Stimulated activated CD4-positive, alpha-beta T cell treated with anti-CD3 and anti-CD28 coated beads, Interleukin-2, amount 100 ng/mL, for 48 hours (primary cell): ENCODE measurements at regions not wholly inside any gene's neighbourhood (a gene's known extent, or its start where the extent isn't known, plus 50 kb on each side); places are given as distances from the start of the nearest gene placed in this dataset.
"Not testable (repeated sequence)": the region's sequence is repeated elsewhere in the genome, so short reads cannot be mapped to it uniquely, and the experiment has no call there.

ENCODE experiments used
- DNase-seq, 2 donors: peaks; one replicate each; pipeline ENCODE4 v3.0.0-alpha.2; 2020

DNA sequence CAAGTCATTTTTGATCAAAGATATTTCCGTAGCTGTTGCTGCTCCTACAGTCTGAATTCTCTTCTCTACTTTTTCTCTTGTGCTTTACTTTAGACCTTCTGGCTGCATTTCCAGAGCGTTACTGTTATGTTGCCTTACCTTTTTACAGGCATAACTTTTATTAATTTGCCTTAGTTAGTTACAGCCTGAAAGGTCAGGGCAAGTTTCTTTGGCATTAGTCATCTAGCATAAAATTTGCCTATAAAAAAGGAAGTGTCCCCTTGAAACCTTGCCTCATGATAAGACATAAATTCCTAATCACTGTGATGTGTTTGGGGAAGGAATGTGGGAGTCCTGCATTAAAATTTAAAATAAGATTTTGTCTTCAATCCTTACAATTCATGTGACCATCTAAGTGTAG, 618.5 kb downstream of the NR2F2 start:
- no peak for DNase-seq

DNA sequence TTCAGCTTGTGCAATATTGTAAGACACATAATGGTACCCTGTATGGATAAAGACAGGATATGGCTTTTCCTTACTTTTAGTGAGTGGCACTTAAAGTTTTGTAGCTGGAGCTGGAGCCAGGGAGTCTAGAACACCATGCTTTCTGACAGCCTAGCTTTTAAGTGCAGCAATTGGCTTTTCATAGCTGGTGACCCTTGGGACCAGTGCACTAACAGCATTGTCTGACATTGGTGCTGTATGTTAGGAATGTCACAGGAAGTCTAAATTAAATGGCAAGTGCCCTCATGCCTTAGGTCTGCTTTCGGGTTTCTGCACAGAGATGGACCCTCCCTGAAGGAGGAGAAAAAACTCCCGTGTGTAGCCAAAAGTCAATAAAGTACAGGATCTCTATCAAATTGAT, 628.2 kb downstream of the NR2F2 start:
- no peak for DNase-seq

DNA sequence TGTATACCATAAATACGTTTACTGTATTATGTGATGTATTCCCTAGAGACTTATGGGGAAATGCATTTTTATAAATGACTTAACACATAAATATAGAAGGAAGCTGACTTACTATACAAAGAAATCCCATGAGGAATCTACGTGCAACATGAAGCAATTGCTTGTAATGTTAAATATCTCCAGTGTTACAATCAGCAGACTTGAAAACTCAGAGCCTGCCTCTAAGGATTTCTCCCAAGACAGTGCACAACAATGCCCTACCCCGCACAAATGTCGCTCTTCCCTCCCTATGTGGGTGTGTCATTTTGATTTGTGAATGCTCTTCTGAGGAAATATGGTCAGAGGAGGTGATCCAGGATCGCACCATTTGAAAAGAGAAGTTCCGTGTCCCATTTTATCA, 629.0 kb downstream of the NR2F2 start:
- DNase-seq = no peak

DNA sequence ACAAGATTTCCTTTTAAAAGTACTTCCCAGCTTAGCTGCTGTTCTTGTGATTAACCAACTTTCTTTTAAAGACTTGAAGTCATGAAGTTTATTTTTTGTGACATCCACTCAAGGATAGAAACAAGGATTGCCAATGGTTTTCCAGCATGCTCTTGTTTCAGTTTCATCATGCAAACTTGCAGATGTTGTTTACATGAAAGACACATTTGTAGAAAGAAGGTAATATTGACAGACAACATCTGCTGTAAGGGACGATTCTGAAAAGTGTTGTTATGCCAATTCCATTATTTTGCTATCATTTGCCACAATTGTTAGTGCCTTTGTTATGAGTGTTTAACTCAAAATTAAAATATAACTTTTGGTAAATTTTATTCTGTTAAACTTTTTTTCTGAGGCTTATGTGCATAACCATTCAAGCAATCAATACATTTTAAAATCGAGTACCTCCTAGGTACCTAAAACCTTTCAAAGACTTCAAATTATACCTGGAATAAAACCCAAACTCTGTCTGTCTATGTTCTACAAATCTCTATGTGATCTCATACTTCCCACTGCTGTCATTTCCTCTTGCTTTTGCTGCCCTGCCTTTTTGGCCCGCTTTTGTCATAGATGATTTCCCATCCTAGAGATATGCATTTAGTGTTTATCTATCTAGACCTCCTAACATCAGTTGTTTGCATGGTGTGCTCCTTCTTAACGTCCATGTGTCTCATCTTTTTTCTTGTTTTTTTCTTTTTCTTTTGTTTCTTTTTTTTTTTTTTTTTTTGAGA, 630.4 kb downstream of the NR2F2 start:
- DNase-seq = no peak

DNA sequence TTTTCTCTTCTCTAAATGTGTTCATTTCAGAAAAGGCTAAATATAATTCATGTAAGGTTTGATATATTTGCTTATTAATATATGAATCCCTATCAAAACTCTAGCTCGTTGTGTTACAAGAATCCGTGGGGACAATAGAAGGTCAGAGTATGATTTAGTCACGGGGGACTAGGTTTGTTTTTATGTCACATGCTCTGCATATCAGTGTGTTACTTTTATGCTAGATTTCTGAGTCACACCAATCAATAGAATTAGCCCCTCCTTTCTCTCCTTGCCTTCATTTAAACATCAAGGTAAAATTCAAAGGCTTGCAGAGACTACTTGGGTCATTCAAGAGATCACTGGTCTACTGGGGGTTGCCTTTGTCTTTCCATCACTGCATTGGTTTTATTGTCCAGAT, 636.1 kb downstream of the NR2F2 start:
- no peak for DNase-seq

DNA sequence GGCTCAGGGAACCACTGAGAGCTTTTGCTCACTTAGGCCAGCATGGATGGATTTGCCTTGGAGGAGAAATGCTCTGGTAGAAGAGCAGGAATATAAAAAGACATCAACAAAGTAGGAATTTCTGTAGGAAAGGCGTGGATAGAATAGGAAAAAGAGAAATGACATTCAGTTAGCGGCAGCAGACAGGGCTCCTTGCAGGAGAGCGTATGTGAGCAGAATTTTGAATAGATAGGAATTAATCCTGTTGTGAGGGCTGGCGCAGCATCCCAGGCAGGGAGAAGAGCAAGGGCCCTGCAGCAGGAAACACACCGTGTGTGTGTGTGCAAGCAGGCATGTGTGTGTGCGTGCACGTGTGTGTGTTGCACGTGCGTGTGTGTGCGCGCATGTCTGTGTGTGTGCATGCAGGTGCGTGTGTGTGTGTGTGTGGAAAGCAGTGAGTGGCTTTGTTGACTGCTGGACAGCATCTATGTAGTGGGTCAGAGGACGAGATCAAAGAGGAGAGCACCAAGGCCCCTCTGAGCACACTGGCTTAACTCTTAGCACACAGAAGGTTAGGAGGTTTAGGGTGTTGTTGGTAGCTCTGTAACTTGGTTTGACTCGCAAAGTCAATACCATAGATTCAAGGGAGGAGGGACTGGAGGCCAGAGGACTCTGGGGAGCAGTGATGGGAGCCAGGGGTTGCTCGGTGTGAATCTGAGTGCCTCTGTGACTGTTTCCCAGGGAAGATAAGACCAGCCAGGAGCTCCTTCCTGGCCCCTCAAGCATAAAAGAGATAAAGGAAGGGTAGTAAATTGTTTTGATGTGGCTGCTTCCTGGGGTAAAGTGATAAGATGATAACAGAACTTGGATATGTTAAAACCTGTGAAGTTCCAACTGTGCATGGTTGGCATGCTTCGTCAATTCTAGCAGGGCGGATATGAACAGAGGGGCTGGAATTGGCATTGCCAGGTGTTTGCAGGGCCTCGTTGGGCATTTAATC, 639.5 kb downstream of the NR2F2 start:
- no peak for DNase-seq

DNA sequence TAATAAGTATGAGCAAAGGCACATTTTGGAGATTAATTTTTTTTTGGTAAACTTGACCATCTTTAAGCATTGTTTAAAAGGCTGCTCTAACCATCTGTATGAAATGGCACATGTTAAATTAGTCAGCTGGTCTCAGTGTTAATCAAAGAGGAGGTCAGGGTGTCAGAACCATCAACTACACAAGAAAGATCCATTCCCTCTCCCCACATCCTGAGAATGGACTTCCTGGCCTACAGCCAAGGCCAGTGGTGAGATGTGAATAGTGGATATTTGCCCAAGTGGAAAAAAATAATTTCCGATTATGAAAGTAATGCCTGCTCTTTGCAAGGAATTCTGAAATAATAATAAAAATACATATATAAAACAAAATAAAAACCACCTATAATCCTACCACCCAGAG, 641.7 kb downstream of the NR2F2 start:
- DNase-seq = no peak

DNA sequence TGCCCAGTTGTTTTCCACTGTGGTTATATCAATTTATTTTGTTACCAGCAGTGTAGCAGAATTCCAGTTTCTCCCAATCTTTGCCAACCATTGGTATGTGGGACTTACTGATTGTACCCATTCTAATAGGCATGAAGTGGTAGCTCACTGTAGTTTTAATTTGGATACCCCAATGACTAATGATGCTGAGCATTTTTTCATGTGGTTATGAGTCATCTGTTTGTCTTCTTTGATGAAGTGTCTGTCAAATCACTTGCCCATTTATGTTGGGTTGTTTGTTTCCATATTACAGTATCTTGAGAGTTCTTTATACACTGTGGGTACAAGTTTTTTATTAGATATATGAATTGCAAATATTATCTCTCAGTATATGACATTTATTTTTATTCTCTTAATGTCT, 644.3 kb downstream of the NR2F2 start:
- no peak for DNase-seq

DNA sequence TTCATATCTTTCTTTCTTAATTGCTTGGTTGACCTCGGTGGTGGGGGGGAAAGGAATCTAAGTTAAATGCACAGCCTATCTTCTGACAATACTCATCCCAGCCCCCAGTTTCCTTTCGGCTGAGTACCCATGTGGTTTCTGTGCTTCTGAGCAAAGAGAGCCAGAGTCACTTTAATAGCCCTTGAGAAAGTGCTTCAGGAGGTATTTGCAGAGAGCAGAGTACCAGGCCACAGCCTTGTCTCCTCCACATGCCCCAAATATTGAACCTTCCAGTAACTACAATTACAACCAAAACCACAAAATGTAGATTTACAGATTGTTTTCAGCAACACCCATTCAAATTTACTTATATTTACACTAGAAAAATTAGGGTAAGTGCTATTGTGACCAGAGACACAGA, 647.4 kb downstream of the NR2F2 start:
- DNase-seq = no peak

DNA sequence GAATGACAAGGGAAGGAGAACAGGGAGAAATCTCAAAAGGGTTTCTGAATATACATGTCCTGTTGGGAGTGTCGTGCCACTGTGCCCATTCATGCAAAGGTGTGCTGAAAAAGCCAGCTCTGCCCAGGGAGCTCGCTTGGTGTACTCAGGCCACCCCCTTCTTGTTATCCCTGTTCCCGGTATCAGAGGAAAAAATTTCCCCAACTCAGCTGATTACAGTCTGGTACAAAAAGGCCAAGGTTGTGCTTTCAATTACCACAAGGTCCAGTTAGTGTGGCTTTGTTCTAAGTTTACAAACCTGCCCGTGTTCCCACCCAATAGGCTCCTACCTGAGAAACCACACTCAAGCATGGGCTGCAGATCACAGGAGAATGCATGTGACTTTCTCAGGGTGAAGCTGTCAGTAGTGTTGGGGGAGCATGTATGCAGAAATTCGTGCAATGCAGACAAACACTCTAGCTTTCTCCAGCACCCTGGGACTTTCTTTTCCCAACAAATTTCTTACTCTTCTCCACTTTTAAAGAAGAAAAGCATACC, 648.5 kb downstream of the NR2F2 start:
- no peak for DNase-seq

DNA sequence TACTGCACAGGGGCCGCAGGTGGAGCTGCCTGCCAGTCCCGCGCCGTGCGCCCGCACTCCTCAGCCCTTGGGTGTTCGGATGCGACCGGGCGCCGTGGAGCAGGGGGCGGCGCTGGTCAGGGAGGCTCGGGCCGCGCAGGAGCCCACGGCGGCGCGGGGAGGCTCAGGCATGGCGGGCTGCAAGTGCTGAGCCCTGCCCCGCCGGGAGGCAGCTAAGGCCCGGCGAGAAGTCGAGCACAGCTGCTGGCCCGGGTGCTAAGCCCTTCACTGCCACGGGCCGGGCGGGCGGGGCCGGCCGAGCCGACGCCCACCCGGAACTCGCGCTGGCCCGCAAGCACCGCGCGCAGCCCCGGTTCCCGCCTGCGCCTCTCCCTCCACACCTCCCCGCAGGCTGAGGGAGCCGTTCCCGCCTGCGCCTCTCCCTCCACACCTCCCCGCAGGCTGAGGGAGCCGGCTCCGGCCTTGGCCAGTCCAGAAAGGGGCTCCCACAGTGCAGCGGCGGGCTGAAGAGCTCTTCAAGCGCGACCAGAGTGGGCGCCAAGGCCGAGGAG, 653.7 kb downstream of the NR2F2 start:
- DNase-seq = not testable (repeated sequence)

DNA sequence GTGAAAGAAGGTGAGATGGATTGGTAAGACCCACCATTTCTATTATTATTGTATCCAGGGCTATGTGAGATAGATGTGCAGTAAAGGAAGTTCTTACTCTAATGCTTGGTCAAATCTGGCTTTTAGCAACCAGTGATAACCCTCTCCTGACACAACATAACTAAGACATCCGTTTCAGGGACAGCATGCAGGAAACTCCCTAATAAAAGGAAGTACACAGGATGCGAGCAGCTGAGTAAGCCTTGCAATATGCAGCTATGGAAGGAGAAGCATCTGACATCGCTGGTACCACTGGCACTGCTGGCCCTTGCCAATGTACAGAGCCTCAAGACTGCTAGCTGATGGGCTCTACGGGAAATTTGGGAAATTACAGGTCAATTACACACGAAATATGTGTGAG, 662.3 kb downstream of the NR2F2 start:
- no peak for DNase-seq

DNA sequence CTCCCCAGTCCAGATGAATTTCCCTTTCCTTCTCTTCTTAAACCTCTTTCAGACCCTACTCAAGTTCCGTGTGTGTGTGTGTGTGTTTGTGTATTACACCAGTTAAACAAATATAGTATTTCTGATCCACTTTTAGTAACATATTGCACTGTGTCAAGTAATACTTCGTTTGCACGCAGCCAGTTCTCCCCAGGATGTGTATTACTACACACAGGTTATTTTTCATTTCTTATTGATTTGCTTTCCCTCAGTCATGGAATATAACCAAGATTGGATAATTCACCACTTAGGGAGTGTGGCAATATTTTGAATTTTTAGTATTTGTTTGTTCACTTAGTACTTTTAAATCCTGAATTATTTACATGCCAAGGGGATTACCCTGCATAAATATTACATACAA, 667.0 kb downstream of the NR2F2 start:
- no peak for DNase-seq

DNA sequence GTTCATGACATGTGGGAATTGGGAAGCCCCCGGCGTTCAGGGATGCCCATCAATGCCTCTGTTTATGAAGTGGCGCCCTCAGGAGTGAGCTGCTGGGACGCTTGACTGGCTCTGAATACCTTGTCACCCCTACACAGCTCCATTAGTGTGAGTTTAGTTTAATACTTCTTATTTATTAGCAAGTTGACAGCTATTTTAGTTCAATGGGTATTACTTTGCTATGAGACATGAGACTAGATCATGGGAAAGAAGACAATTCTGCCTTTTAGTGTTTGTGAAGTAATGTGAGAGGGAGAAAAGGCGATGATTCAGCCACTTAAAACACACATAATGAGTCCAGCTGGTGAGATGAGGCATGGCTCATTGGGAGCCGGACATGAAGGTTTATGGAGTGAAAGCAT, 678.5 kb downstream of the NR2F2 start:
- DNase-seq = no peak

DNA sequence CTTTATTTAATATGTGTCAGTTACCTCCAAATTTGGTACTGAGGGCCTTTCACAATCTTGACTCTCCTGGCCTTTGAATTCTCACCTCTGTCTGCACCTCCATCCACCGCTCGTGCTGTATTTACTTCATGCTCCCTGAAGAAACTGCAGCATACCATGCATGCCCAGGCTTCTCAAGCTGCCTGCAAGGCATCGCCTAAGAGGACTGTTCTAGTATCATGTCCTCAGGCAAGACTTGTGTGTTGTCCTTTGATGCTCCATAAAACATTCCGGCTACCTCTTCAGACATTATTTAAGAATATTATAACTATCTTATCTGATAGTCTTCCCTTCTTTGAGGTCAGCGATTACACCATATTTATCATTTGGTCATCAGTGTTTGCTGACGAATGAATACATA, 682.5 kb downstream of the NR2F2 start:
- DNase-seq = no peak

DNA sequence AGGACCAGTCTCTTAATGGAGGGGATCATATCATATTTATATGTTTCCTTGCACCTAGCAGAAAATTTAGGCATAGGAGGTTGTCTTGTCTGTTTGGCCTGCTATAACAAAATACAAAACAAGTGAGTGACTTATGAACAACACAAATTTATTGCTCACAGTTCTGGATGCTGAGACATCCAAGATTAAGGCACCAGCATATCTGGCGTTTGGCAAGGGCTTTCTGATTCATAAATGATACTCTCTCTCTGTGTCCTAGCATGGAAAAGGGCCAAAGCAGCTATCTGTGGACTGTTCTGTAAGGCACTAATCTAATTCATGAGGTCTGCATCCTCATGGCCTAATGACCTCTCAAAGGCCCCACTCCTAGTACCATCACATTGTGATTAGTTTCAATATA, 683.0 kb downstream of the NR2F2 start:
- DNase-seq = no peak

DNA sequence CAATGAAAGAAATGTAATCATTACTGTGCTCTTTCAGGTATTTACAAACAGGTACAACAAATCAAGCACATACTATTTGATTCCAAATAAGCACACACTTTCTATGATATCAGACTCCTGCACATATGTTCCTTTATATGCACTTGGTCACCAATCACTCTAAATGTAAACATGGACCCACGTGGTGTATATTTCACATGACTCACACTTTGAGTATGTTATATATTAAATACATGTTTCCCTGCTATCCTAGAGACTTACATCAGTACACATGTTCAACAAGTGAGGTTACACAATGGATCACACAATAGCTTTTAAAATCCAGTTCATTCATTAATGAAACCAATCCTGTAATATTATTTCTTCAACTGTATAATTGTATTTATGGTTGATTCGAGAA, 683.5 kb downstream of the NR2F2 start:
- no peak for DNase-seq

DNA sequence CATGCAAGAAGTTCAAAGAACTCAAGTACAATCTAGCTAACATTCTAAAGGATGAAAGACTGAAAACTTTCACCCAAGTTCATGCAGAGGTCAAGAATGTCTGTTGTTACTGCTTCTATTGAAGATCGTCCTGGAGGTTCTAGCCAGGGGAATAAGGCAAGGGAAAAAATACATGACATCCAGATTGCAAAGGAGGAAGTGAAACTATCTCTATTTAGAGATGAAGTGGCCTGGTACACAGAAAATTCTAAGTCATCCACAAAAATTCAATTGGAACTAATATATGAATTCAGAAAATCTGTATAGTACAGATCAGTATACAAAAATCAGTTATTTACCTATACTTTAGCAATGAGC, 693.0 kb downstream of the NR2F2 start:
- no peak for DNase-seq

DNA sequence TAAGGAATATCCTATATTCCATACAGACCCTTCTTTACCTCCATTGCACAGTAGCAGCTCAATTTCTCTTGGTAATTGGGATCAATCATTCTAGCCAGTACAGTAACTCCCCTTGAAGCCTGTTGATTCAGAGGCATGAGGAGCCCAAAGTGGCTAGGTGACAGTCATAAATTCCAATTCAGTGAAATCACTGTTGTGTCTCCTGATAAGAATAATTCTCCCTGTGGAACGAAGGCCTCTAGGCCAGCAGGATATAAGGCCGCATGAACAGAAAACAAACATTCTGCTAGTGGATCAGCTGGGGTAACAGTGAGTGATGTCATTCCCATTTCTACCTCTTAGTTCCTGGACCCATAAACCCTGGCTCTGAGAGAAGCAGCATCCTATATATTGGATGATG, 696.3 kb downstream of the NR2F2 start:
- DNase-seq = no peak

DNA sequence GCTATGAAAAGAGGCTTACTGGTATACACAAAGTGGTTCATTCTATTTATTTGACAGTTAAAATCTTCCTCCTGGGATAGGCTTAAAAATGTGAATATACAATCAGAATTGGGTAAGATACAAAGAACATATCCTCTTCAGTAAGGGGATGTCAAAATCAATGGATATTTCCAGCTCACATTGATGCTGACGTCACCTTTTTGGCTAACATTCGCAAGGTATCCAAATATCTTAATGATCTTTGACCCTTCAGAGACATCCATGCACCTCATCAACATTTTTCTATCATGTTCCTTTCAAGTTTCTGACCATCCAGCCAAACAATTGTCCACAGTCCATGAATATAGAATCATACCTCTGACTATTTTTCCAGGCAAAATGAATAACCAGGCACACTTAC, 697.3 kb downstream of the NR2F2 start:
- DNase-seq = no peak

DNA sequence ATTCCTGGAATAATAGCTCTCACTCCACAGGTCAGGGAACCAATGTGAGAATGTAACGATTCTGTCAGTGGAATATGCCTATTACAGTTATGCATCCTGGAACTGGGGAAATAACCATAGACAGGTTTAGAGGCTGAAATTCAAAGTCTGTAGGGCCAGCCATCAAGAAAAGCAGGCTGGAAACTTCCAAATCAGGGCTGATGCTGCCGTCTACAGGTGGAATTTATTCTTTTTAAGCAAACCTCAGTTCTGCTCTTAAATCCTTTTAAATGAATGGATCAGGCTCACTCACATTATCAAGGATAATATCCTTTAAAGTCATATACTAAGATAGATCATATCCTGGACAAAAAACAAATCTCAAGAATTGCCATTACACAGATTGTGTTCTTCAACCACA, 699.8 kb downstream of the NR2F2 start:
- no peak for DNase-seq

DNA sequence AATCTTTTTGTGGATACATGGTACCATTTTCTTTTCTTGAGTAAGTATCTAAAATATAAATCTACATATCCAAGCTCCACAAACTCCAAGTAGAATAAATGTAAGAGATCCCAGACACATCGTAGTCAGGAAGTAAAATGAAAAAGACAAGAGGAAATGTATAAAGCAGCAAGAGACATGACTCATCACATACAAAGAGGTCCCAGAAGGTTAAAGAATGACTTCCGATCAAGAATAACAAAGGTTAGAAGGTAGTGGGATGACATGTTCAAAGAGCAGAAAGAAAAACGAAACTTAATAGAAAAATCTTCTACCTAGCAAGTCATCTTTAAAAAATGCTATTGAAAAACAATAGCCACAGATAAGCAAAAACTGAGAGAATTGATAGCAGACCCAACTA, 705.8 kb downstream of the NR2F2 start:
- no peak for DNase-seq

DNA sequence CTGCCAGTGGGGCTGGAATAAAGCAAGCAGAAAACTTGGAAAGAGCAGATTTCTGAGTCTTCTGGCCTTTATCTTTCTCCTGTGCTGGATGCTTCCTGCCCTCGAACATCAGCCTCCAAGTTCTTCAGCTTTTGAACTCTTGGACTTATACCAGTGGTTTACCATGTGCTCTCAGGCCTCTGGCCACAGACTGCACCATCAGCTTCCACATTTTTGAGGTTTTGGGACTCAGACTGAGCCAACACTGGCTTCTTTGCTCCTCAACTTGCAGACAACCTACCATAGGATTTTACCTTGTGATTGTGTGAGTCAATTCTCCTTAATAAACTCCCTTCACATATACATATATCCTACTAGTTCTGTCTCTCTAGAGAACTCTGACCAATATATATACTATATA, 706.6 kb downstream of the NR2F2 start:
- DNase-seq = no peak
